Sigmoid colon (tissue), 6 donors: ENCODE measurements at regions not wholly inside any gene's neighbourhood (a gene's known extent, or its start where the extent isn't known, plus 50 kb on each side); places are given as distances from the start of the nearest gene placed in this dataset.
A peak's percentile ranks its signal among the peaks of the same experiment; 100 is the strongest.

Source experiments
- DNase-seq: peaks from one replicate; pipeline ENCODE4 v3.0.0-alpha.2; 2019
- H3K27ac ChIP-seq, 4 donors: fragments of 200-600 bp; sonication (generic); one replicate each; pipeline ENCODE4 v1.5.1; 2016 to 2019; ENCODE audit warnings: mild to moderate bottlenecking in 1 of 4
- H3K27me3 ChIP-seq, 3 donors: fragments of 200-600 bp; sonication (generic); one replicate each; pipeline ENCODE4 v1.5.1; 2019; ENCODE audit warnings: mild to moderate bottlenecking in 1 of 3
- H3K36me3 ChIP-seq, 4 donors: fragments of 200-600 bp; sonication (generic); one replicate each; pipeline ENCODE4 v1.5.1; 2016 to 2019
- H3K4me1 ChIP-seq, 4 donors: fragments of 200-600 bp; sonication (generic); one replicate each; pipeline ENCODE4 v1.5.1; 2017 to 2019
- H3K4me3 ChIP-seq, 4 donors: fragments of 200-600 bp; sonication (generic); one replicate each; pipeline ENCODE4 v1.5.1; 2017 to 2019; ENCODE audit warnings: mild to moderate bottlenecking in 2 of 4, moderate library complexity in 1 of 4
- H3K9me3 ChIP-seq, 4 donors: fragments of 200-600 bp in 3 of 4; sonication (generic) in 3 of 4; one replicate each; pipeline versions ENCODE4 v1.5.1 to v1.6.1; 2013 to 2019
- CTCF ChIP-seq, 4 experiments: fragments of 450-650 bp in 3 of 4; fragments of 200-600 bp in 1 of 4; IDR thresholded peaks; one replicate each; pipeline ENCODE4 v1.5.1; 2016 to 2019; ENCODE audit warnings: antibody characterized with exemption in 4 of 4, mild to moderate bottlenecking in 3 of 4, moderate library complexity in 2 of 4
- EP300 ChIP-seq, 4 donors: sonication (generic); formaldehyde crosslinking; IDR thresholded peaks; one replicate each; pipeline ENCODE4 v1.6.1; 2017; ENCODE audit warnings: antibody characterized with exemption in 4 of 4
- POLR2A ChIP-seq, 2 donors: fragments of 450-650 bp; IDR thresholded peaks; one replicate each; pipeline ENCODE4 v1.6.1; 2016; ENCODE audit warnings: antibody characterized with exemption in 2 of 2, mild to moderate bottlenecking in 2 of 2, moderate library complexity in 2 of 2
- POLR2AphosphoS5 ChIP-seq, 4 donors: sonication (generic); formaldehyde crosslinking; IDR thresholded peaks; one replicate each; pipeline ENCODE4 v1.6.1; 2017; ENCODE audit warnings: antibody characterized with exemption in 4 of 4
- WGBS, 2 donors: extraction: QIAGEN DNeasy Blood & Tissue Kit; methylation state at CpG; one replicate each; pipeline ENCODE4 v1.1.7; 2013; 5-methylcytosine and 5-hydroxymethylcytosine counted together
- intact Hi-C: fragments of 100-400 bp; cut with DNase I; formaldehyde crosslinking; loops from one replicate; pipeline ENCODE4 v1.15.1; 2023
- donor health status: healthy with polysubstance abuse.
- donor health status: healthy.

- Histone ChIP-seq H3K4me3 (no peak overlapping the region), H3K9me3 (no peaks in the 10 kb centered on the region), H3K27me3 (no peaks in the 10 kb centered on the region), H3K36me3 (no peaks in the 10 kb centered on the region), H3K4me1 (no peaks in the 10 kb centered on the region), H3K27ac (no peak overlapping the region)
- no peak for TF ChIP-seq CTCF (IDR thresholded peaks at IDR 0.05)
- no peak for TF ChIP-seq POLR2A (IDR thresholded peaks at IDR 0.05)
- TF ChIP-seq EP300 (IDR thresholded peaks at IDR 0.05) = no peak
- no peak for TF ChIP-seq POLR2AphosphoS5 (IDR thresholded peaks at IDR 0.05)
- no peak for DNase-seq
- intact Hi-C loops = no loop called here
- 70 to 88% methylated on average over 6 of the region's 6 CpGs for WGBS, 2 donors
Observed at GRCh38 chr10:62538606-62539005, 164.4 kb downstream of the ZNF365 start.

- Histone ChIP-seq H3K4me1 (no peaks in the 10 kb centered on the region), H3K36me3 (no peaks in the 10 kb centered on the region), H3K27me3 (no peaks in the 10 kb centered on the region), H3K4me3 (no peak overlapping the region), H3K27ac (peak overlapping the region in 1 of 4 donors; percentile 46), H3K9me3 (no peaks in the 10 kb centered on the region)
- DNase-seq = no peak
- intact Hi-C loops = loop anchor here (10.0 kb wide), 1 partner anchor 976 kb away; no protein-coding TSS in a partner anchor
- no peak for TF ChIP-seq EP300 (IDR thresholded peaks at IDR 0.05)
- TF ChIP-seq POLR2AphosphoS5 (IDR thresholded peaks at IDR 0.05) = peak in 1 of 4 donors; percentile 27
- 53 to 55% methylated on average over 3 of the region's 3 CpGs for WGBS, 2 donors
Observed at GRCh38 chr10:62540389-62540788, 166.2 kb downstream of the ZNF365 start.

- H3K27me3 ChIP-seq = no peaks in the 10 kb centered on the region
- intact Hi-C loops = loop anchor here (10.0 kb wide), 1 partner anchor 977 kb away; no protein-coding TSS in a partner anchor
- no peak overlapping the region for H3K4me3 ChIP-seq
- H3K4me1 ChIP-seq = no peaks in the 10 kb centered on the region
- peak overlapping the region in 1 of 4 donors; percentile 26 for H3K27ac ChIP-seq
- peak; percentile 76 for DNase-seq
- TF ChIP-seq POLR2AphosphoS5 (IDR thresholded peaks at IDR 0.05) (peak in 1 of 4 donors; percentile 17), CTCF (IDR thresholded peaks at IDR 0.05) (no peak)
- H3K36me3 ChIP-seq = no peaks in the 10 kb centered on the region
- 80 to 81% methylated on average over 7 of the region's 7 CpGs for WGBS, 2 donors
- H3K9me3 ChIP-seq = no peaks in the 10 kb centered on the region
Observed at GRCh38 chr10:62541811-62542210, 167.6 kb downstream of the ZNF365 start.

- DNase-seq = no peak
- TF ChIP-seq POLR2A (IDR thresholded peaks at IDR 0.05) = no peak
- TF ChIP-seq EP300 (IDR thresholded peaks at IDR 0.05) = no peak
- no peak for TF ChIP-seq POLR2AphosphoS5 (IDR thresholded peaks at IDR 0.05)
- no peak for TF ChIP-seq CTCF (IDR thresholded peaks at IDR 0.05)
- Histone ChIP-seq H3K36me3 (no peaks in the 10 kb centered on the region), H3K4me1 (no peaks in the 10 kb centered on the region), H3K27me3 (no peaks in the 10 kb centered on the region), H3K4me3 (no peak overlapping the region), H3K9me3 (no peaks in the 10 kb centered on the region), H3K27ac (no peak overlapping the region)
- 63 to 73% methylated on average over 9 of the region's 9 CpGs for WGBS, 2 donors
- intact Hi-C loops = loop anchor here (10.0 kb wide), 1 partner anchor 979 kb away; no protein-coding TSS in a partner anchor
Observed at GRCh38 chr10:62543571-62544355, 169.6 kb downstream of the ZNF365 start.

GRCh38 chr10:62545160-62546066 is 171.2 kb downstream of the ZNF365 start:
- Histone ChIP-seq H3K27ac (peak overlapping the region in 3 of 4 donors; percentile 17 to 58 (median 43)), H3K27me3 (no peaks in the 10 kb centered on the region), H3K36me3 (no peaks in the 10 kb centered on the region), H3K4me1 (no peaks in the 10 kb centered on the region), H3K4me3 (no peak overlapping the region), H3K9me3 (no peaks in the 10 kb centered on the region)
- no peak for TF ChIP-seq POLR2A (IDR thresholded peaks at IDR 0.05)
- peak in 3 of 4 donors; percentile 27 to 40 (median 37) for TF ChIP-seq POLR2AphosphoS5 (IDR thresholded peaks at IDR 0.05)
- TF ChIP-seq CTCF (IDR thresholded peaks at IDR 0.05) = no peak
- intact Hi-C loops = loop anchor here (10.0 kb wide), 1 partner anchor 981 kb away; no protein-coding TSS in a partner anchor
- whole genome bisulfite sequencing, 2 donors = 75 to 89% methylated on average over 5 of the region's 5 CpGs
- DNase-seq = peak; percentile 71
